IgD-negative memory B cell (primary cell): ENCODE measurements at regions not wholly inside any gene's neighbourhood (a gene's known extent, or its start where the extent isn't known, plus 50 kb on each side); places are given as distances from the start of the nearest gene placed in this dataset.

ENCODE experiments used
- H3K27ac Mint-ChIP-seq, 3 donors: one replicate each; pipeline ENCODE4 v1.8.0; 2020 to 2022; ENCODE audit warnings: mild to moderate bottlenecking in 3 of 3, mixed read lengths in 3 of 3, moderate library complexity in 1 of 3
- H3K27me3 Mint-ChIP-seq: one replicate; pipeline ENCODE4 v1.8.0; 2021; ENCODE audit warnings: mixed read lengths
- H3K36me3 Mint-ChIP-seq: one replicate; pipeline ENCODE4 v1.8.0; 2020; ENCODE audit warnings: mild to moderate bottlenecking, mixed read lengths
- H3K4me1 Mint-ChIP-seq, 3 donors: one replicate each; pipeline ENCODE4 v1.8.0; 2020 to 2022; ENCODE audit warnings: mixed read lengths in 3 of 3, mild to moderate bottlenecking in 1 of 3
- H3K4me3 Mint-ChIP-seq, 4 donors: one replicate each; pipeline ENCODE4 v1.8.0; 2020 to 2022; ENCODE audit warnings: mild to moderate bottlenecking in 4 of 4, mixed read lengths in 4 of 4, moderate library complexity in 3 of 4
- H3K9me3 Mint-ChIP-seq, 3 donors: one replicate each; pipeline ENCODE4 v1.8.0; 2020 to 2021; ENCODE audit warnings: mixed read lengths in 3 of 3, mild to moderate bottlenecking in 1 of 3

- peaks cover 10% of the 10 kb centered on the region for H3K27me3 Mint-ChIP-seq
- no peaks in the 10 kb centered on the region for H3K36me3 Mint-ChIP-seq
- no peaks in the 10 kb centered on the region for H3K4me1 Mint-ChIP-seq
- peak overlapping the region in 1 of 3 donors; percentile 57 for H3K27ac Mint-ChIP-seq
- no peak overlapping the region for H3K4me3 Mint-ChIP-seq
- peaks cover 2 to 8% (median 6%) of the 10 kb centered on the region in 3 donors for H3K9me3 Mint-ChIP-seq
Observed at GRCh38 chr6:18565231-18565630, 178.1 kb downstream of the RNF144B start.

GRCh38 chr6:18567380-18567779, 180.2 kb downstream of the RNF144B start:
- Mint-ChIP-seq H3K9me3 (peaks cover 2 to 8% (median 6%) of the 10 kb centered on the region in 3 donors), H3K4me1 (no peaks in the 10 kb centered on the region), H3K27me3 (peaks cover 12% of the 10 kb centered on the region), H3K4me3 (no peak overlapping the region), H3K27ac (no peak overlapping the region), H3K36me3 (no peaks in the 10 kb centered on the region)

GRCh38 chr6:18577491-18577890, 190.3 kb downstream of the RNF144B start:
- peaks cover 0 to 2% (median 0%) of the 10 kb centered on the region in 3 donors for H3K4me1 Mint-ChIP-seq
- no peak overlapping the region for H3K27ac Mint-ChIP-seq
- H3K36me3 Mint-ChIP-seq = no peaks in the 10 kb centered on the region
- H3K27me3 Mint-ChIP-seq = peaks cover 12% of the 10 kb centered on the region
- H3K4me3 Mint-ChIP-seq = no peak overlapping the region
- H3K9me3 Mint-ChIP-seq = peaks cover 2 to 12% (median 5%) of the 10 kb centered on the region in 3 donors

GRCh38 chr6:18579166-18579565, 192.0 kb downstream of the RNF144B start:
- Mint-ChIP-seq H3K36me3 (no peaks in the 10 kb centered on the region), H3K4me1 (peaks cover 0 to 2% (median 0%) of the 10 kb centered on the region in 3 donors), H3K9me3 (peaks cover 2 to 12% (median 5%) of the 10 kb centered on the region in 3 donors), H3K27me3 (peaks cover 18% of the 10 kb centered on the region), H3K4me3 (no peak overlapping the region), H3K27ac (no peak overlapping the region)

- H3K4me3 Mint-ChIP-seq = no peak overlapping the region
- no peaks in the 10 kb centered on the region for H3K36me3 Mint-ChIP-seq
Observed at GRCh38 chr6:18579869-18580268, 192.7 kb downstream of the RNF144B start.

GRCh38 chr6:18584372-18584771, 197.2 kb downstream of the RNF144B start:
- peaks cover 8% of the 10 kb centered on the region for H3K27me3 Mint-ChIP-seq
- no peaks in the 10 kb centered on the region for H3K9me3 Mint-ChIP-seq
- no peak overlapping the region for H3K4me3 Mint-ChIP-seq
- no peak overlapping the region for H3K27ac Mint-ChIP-seq
- no peaks in the 10 kb centered on the region for H3K36me3 Mint-ChIP-seq
- peaks cover 0 to 1% (median 0%) of the 10 kb centered on the region in 3 donors for H3K4me1 Mint-ChIP-seq

More at GRCh38 chr6:18579869-18580268, 192.7 kb downstream of the RNF144B start:
- peaks cover 2 to 9% (median 2%) of the 10 kb centered on the region in 3 donors for H3K9me3 Mint-ChIP-seq
- no peak overlapping the region for H3K27ac Mint-ChIP-seq
- peaks cover 0 to 2% (median 0%) of the 10 kb centered on the region in 3 donors for H3K4me1 Mint-ChIP-seq
- peaks cover 17% of the 10 kb centered on the region for H3K27me3 Mint-ChIP-seq

GRCh38 chr6:18585032-18585573, 198.0 kb downstream of the RNF144B start:
- H3K36me3 Mint-ChIP-seq = no peaks in the 10 kb centered on the region
- no peak overlapping the region for H3K27ac Mint-ChIP-seq
- H3K27me3 Mint-ChIP-seq = peaks cover 8% of the 10 kb centered on the region
- peaks cover 0 to 1% (median 0%) of the 10 kb centered on the region in 3 donors for H3K4me1 Mint-ChIP-seq
- no peak overlapping the region for H3K4me3 Mint-ChIP-seq
- H3K9me3 Mint-ChIP-seq = no peaks in the 10 kb centered on the region

GRCh38 chr6:18586133-18586532, 199.0 kb downstream of the RNF144B start:
- Mint-ChIP-seq H3K4me3 (no peak overlapping the region), H3K27me3 (peaks cover 8% of the 10 kb centered on the region), H3K4me1 (peaks cover 0 to 1% (median 0%) of the 10 kb centered on the region in 3 donors), H3K9me3 (no peaks in the 10 kb centered on the region), H3K27ac (no peak overlapping the region), H3K36me3 (no peaks in the 10 kb centered on the region)

GRCh38 chr6:18595774-18596530, 208.8 kb downstream of the RNF144B start:
- peaks cover 0 to 2% (median 0%) of the 10 kb centered on the region in 3 donors for H3K4me1 Mint-ChIP-seq
- no peaks in the 10 kb centered on the region for H3K9me3 Mint-ChIP-seq
- H3K4me3 Mint-ChIP-seq = no peak overlapping the region
- no peak overlapping the region for H3K27ac Mint-ChIP-seq
- peaks cover 8% of the 10 kb centered on the region for H3K27me3 Mint-ChIP-seq
- H3K36me3 Mint-ChIP-seq = no peaks in the 10 kb centered on the region

GRCh38 chr6:18596531-18596835, 209.3 kb downstream of the RNF144B start:
- H3K9me3 Mint-ChIP-seq = no peaks in the 10 kb centered on the region
- peaks cover 8% of the 10 kb centered on the region for H3K27me3 Mint-ChIP-seq
- H3K27ac Mint-ChIP-seq = no peak overlapping the region
- peaks cover 0 to 2% (median 0%) of the 10 kb centered on the region in 3 donors for H3K4me1 Mint-ChIP-seq
- no peaks in the 10 kb centered on the region for H3K36me3 Mint-ChIP-seq
- no peak overlapping the region for H3K4me3 Mint-ChIP-seq

- Mint-ChIP-seq H3K27me3 (peaks cover 9% of the 10 kb centered on the region), H3K4me3 (no peak overlapping the region), H3K9me3 (no peaks in the 10 kb centered on the region), H3K27ac (peak overlapping the region in 1 of 3 donors; percentile 48), H3K4me1 (peaks cover 0 to 2% (median 0%) of the 10 kb centered on the region in 3 donors), H3K36me3 (no peaks in the 10 kb centered on the region)
Observed at GRCh38 chr6:18598551-18599264, 211.6 kb downstream of the RNF144B start.

GRCh38 chr6:18600255-18600654, 213.1 kb downstream of the RNF144B start:
- Mint-ChIP-seq H3K4me1 (peaks cover 0 to 2% (median 0%) of the 10 kb centered on the region in 3 donors), H3K27me3 (peaks cover 8% of the 10 kb centered on the region), H3K9me3 (no peaks in the 10 kb centered on the region), H3K27ac (no peak overlapping the region), H3K36me3 (no peaks in the 10 kb centered on the region), H3K4me3 (no peak overlapping the region)

- no peak overlapping the region for H3K27ac Mint-ChIP-seq
- H3K27me3 Mint-ChIP-seq = peaks cover 6% of the 10 kb centered on the region
- no peaks in the 10 kb centered on the region for H3K4me1 Mint-ChIP-seq
Observed at GRCh38 chr6:18601516-18602020, 214.4 kb downstream of the RNF144B start.

GRCh38 chr6:18602931-18603330, 215.8 kb downstream of the RNF144B start:
- Mint-ChIP-seq H3K27ac (no peak overlapping the region), H3K36me3 (no peaks in the 10 kb centered on the region), H3K4me1 (no peaks in the 10 kb centered on the region), H3K27me3 (peaks cover 2% of the 10 kb centered on the region), H3K4me3 (no peak overlapping the region), H3K9me3 (no peaks in the 10 kb centered on the region)

More at GRCh38 chr6:18601516-18602020, 214.4 kb downstream of the RNF144B start:
- H3K36me3 Mint-ChIP-seq = no peaks in the 10 kb centered on the region
- H3K9me3 Mint-ChIP-seq = no peaks in the 10 kb centered on the region
- H3K4me3 Mint-ChIP-seq = no peak overlapping the region

GRCh38 chr6:18603361-18603760, 216.2 kb downstream of the RNF144B start:
- Mint-ChIP-seq H3K9me3 (no peaks in the 10 kb centered on the region), H3K27me3 (peaks cover 2% of the 10 kb centered on the region), H3K36me3 (no peaks in the 10 kb centered on the region), H3K27ac (no peak overlapping the region), H3K4me3 (no peak overlapping the region), H3K4me1 (no peaks in the 10 kb centered on the region)
